NCI-H460 (cell line): ENCODE measurements at regions not wholly inside any gene's neighbourhood (a gene's known extent, or its start where the extent isn't known, plus 50 kb on each side); places are given as distances from the start of the nearest gene placed in this dataset.
"Not testable (repeated sequence)": the region's sequence is repeated elsewhere in the genome, so short reads cannot be mapped to it uniquely, and the experiment has no call there.

Experiments used
- DNase-seq: peaks from one replicate; pipeline ENCODE4 v3.0.0-alpha.2; 2016; ENCODE audit warnings: low read depth; ENCODE audit errors: extremely low read depth

- no peak for DNase-seq
Observed at GRCh38 chr7:54947266-54947665, 71.6 kb upstream of the EGFR start.

- not testable (repeated sequence) for DNase-seq
Observed at GRCh38 chr7:54949514-54949913, 69.3 kb upstream of the EGFR start.

- no peak for DNase-seq
Observed at GRCh38 chr7:54955296-54955695, 63.5 kb upstream of the EGFR start.

GRCh38 chr7:54955696-54956420 is 63.0 kb upstream of the EGFR start:
- no peak for DNase-seq

GRCh38 chr7:54956865-54957264 is 62.0 kb upstream of the EGFR start:
- DNase-seq = no peak

GRCh38 chr7:54960517-54960916 is 58.3 kb upstream of the EGFR start:
- DNase-seq = no peak

GRCh38 chr7:54961391-54961790 is 57.4 kb upstream of the EGFR start:
- no peak for DNase-seq

- no peak for DNase-seq
Observed at GRCh38 chr7:54963155-54963554, 55.7 kb upstream of the EGFR start.

GRCh38 chr7:54964136-54964535 is 54.7 kb upstream of the EGFR start:
- DNase-seq = no peak

GRCh38 chr7:54967377-54967776 is 51.4 kb upstream of the EGFR start:
- DNase-seq = no peak

- no peak for DNase-seq
Observed at GRCh38 chr7:54968018-54968417, 50.8 kb upstream of the EGFR start.
